ENCODE measurements at regions not wholly inside any gene's neighbourhood (a gene's known extent, or its start where the extent isn't known, plus 50 kb on each side); places are given as distances from the start of the nearest gene placed in this dataset.

DNA sequence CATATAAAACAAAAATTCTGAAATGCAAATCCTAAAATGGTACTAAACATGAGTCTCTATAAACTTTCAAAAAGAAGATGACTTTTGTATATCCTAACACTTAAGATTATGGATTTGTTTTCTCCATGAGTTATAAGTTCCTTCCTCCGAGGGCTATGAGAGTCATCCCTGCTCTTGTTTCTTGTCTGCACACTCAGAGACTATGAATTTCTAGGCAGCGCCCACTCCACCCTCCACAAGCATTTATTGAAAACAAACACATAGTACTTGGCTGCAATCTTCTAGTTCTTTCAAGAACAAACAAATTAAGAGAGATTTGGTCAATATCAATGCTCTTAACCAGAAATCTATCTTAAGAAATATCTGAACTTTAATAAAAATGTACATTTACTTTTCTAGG, 211.7 kb downstream of the DKK1 start:
- TF ChIP-seq, protein P1, sequence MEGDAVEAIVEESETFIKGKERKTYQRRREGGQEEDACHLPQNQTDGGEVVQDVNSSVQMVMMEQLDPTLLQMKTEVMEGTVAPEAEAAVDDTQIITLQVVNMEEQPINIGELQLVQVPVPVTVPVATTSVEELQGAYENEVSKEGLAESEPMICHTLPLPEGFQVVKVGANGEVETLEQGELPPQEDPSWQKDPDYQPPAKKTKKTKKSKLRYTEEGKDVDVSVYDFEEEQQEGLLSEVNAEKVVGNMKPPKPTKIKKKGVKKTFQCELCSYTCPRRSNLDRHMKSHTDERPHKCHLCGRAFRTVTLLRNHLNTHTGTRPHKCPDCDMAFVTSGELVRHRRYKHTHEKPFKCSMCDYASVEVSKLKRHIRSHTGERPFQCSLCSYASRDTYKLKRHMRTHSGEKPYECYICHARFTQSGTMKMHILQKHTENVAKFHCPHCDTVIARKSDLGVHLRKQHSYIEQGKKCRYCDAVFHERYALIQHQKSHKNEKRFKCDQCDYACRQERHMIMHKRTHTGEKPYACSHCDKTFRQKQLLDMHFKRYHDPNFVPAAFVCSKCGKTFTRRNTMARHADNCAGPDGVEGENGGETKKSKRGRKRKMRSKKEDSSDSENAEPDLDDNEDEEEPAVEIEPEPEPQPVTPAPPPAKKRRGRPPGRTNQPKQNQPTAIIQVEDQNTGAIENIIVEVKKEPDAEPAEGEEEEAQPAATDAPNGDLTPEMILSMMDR (IDR thresholded peaks at IDR 0.05; ENCODE audit: insufficient read depth, low read depth, low read length) = no peak
- TF ChIP-seq EZH2 (IDR thresholded peaks at IDR 0.05; ENCODE audit: insufficient read depth, low read length) = no peak

Data from astrocyte (in vitro differentiated cells and primary cell).